ENCODE measurements at regions not wholly inside any gene's neighbourhood (a gene's known extent, or its start where the extent isn't known, plus 50 kb on each side); places are given as distances from the start of the nearest gene placed in this dataset.

DNA sequence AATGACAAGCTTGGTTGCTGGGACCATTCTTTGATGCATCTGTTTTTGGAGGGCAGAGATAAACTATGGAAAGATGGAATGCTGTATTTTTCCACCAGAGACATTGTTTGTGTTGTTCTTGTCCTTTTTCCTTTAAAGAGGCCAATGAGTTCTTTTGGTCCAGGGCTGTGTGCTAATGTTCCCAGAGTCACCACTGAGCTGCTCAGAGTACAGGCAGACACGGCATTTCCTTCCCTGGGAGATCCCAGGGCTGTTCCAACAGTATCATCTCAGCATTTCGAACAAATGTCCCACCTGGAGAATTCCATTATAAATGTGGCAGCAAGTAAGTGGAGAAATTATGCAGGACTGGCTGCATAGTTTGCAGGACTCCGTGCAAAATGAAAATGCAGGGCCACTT lies 190.6 kb downstream of the IL20RB start:
- Histone ChIP-seq H3K36me3 (ENCODE audit: insufficient read depth, low read length) (no peaks in the 10 kb centered on the region), H3K4me2 (ENCODE audit: low read length) (no peak overlapping the region), H3K79me2 (replicated peaks; ENCODE audit: insufficient read depth, low read length) (no peaks in the 10 kb centered on the region), H3K27ac (ENCODE audit: low read length) (no peak overlapping the region), H3K9ac (ENCODE audit: low read length) (no peak overlapping the region), H3K9me2 (ENCODE audit: insufficient read depth, low read length) (no peaks in the 10 kb centered on the region), H3K9me3 (ENCODE audit: low read length) (no peaks in the 10 kb centered on the region), H4K20me1 (ENCODE audit: insufficient read depth) (no peaks in the 10 kb centered on the region), H3K27me3 (ENCODE audit: insufficient read depth, low read depth, low read length) (no peaks in the 10 kb centered on the region), H3K4me3 (ENCODE audit: low read length) (no peak overlapping the region), H3F3A (ENCODE audit: insufficient read depth, low read length, poor library complexity, severe bottlenecking) (no peaks in the 10 kb centered on the region), H2AFZ (ENCODE audit: low read depth, low read length) (no peak overlapping the region)
- no peak for TF ChIP-seq POLR2AphosphoS5 (IDR thresholded peaks at IDR 0.05)
- TF ChIP-seq, protein P1, sequence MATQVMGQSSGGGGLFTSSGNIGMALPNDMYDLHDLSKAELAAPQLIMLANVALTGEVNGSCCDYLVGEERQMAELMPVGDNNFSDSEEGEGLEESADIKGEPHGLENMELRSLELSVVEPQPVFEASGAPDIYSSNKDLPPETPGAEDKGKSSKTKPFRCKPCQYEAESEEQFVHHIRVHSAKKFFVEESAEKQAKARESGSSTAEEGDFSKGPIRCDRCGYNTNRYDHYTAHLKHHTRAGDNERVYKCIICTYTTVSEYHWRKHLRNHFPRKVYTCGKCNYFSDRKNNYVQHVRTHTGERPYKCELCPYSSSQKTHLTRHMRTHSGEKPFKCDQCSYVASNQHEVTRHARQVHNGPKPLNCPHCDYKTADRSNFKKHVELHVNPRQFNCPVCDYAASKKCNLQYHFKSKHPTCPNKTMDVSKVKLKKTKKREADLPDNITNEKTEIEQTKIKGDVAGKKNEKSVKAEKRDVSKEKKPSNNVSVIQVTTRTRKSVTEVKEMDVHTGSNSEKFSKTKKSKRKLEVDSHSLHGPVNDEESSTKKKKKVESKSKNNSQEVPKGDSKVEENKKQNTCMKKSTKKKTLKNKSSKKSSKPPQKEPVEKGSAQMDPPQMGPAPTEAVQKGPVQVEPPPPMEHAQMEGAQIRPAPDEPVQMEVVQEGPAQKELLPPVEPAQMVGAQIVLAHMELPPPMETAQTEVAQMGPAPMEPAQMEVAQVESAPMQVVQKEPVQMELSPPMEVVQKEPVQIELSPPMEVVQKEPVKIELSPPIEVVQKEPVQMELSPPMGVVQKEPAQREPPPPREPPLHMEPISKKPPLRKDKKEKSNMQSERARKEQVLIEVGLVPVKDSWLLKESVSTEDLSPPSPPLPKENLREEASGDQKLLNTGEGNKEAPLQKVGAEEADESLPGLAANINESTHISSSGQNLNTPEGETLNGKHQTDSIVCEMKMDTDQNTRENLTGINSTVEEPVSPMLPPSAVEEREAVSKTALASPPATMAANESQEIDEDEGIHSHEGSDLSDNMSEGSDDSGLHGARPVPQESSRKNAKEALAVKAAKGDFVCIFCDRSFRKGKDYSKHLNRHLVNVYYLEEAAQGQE (IDR thresholded peaks at IDR 0.05; ENCODE audit: borderline replicate concordance), result no peak
- TF ChIP-seq TAF1 (IDR thresholded peaks at IDR 0.05; ENCODE audit: low read depth), result no peak
- TF ChIP-seq EZH2 (IDR thresholded peaks at IDR 0.05; ENCODE audit: borderline replicate concordance, insufficient read depth, low read length, poor library complexity, severe bottlenecking), result no peak
- TF ChIP-seq RAD21 (conservative IDR thresholded peaks at IDR 0.05), result no peak
- TF ChIP-seq EP300 (conservative IDR thresholded peaks at IDR 0.05; ENCODE audit: poor library complexity, severe bottlenecking), result no peak

DNA sequence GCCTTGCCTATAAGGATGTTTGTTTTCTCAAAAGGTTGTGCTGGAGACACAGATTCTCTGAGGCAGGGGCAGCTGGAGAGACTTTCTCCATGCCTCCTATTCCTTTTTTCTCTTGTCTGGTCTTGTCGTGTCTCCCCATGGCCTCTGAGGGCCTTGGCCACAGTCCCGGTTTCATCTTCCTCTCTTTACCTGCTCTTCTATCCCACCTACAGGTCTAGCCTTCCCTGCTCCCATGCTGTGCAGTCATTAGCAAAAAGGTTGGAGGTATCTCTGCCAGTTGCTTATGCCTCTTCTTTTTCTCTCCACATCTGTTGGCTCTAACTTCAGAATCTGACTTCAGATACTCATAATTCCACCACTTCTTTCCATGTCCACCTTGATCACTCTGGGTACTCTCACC lies 191.1 kb downstream of the IL20RB start:
- Histone ChIP-seq H3K9ac (ENCODE audit: low read length) (no peak overlapping the region), H2AFZ (ENCODE audit: low read depth, low read length) (no peak overlapping the region), H3K27ac (ENCODE audit: low read length) (no peak overlapping the region), H3K79me2 (replicated peaks; ENCODE audit: insufficient read depth, low read length) (no peaks in the 10 kb centered on the region), H3K9me3 (ENCODE audit: low read length) (no peaks in the 10 kb centered on the region), H3K4me3 (ENCODE audit: low read length) (no peak overlapping the region), H3K36me3 (ENCODE audit: insufficient read depth, low read length) (no peaks in the 10 kb centered on the region), H4K20me1 (ENCODE audit: insufficient read depth) (no peaks in the 10 kb centered on the region), H3K4me2 (ENCODE audit: low read length) (no peak overlapping the region), H3K27me3 (ENCODE audit: insufficient read depth, low read depth, low read length) (no peaks in the 10 kb centered on the region), H3K9me2 (ENCODE audit: insufficient read depth, low read length) (no peaks in the 10 kb centered on the region), H3F3A (ENCODE audit: insufficient read depth, low read length, poor library complexity, severe bottlenecking) (no peaks in the 10 kb centered on the region)
- TF ChIP-seq RAD21 (conservative IDR thresholded peaks at IDR 0.05) (no peak), EZH2 (IDR thresholded peaks at IDR 0.05; ENCODE audit: borderline replicate concordance, insufficient read depth, low read length, poor library complexity, severe bottlenecking) (no peak), TAF1 (IDR thresholded peaks at IDR 0.05; ENCODE audit: low read depth) (no peak), SMC3 (conservative IDR thresholded peaks at IDR 0.05; ENCODE audit: poor library complexity) (no peak), MXI1 (conservative IDR thresholded peaks at IDR 0.05; ENCODE audit: poor library complexity, severe bottlenecking) (no peak), POLR2AphosphoS5 (IDR thresholded peaks at IDR 0.05) (no peak), EP300 (conservative IDR thresholded peaks at IDR 0.05; ENCODE audit: poor library complexity, severe bottlenecking) (no peak)
- TF ChIP-seq, protein P2, sequence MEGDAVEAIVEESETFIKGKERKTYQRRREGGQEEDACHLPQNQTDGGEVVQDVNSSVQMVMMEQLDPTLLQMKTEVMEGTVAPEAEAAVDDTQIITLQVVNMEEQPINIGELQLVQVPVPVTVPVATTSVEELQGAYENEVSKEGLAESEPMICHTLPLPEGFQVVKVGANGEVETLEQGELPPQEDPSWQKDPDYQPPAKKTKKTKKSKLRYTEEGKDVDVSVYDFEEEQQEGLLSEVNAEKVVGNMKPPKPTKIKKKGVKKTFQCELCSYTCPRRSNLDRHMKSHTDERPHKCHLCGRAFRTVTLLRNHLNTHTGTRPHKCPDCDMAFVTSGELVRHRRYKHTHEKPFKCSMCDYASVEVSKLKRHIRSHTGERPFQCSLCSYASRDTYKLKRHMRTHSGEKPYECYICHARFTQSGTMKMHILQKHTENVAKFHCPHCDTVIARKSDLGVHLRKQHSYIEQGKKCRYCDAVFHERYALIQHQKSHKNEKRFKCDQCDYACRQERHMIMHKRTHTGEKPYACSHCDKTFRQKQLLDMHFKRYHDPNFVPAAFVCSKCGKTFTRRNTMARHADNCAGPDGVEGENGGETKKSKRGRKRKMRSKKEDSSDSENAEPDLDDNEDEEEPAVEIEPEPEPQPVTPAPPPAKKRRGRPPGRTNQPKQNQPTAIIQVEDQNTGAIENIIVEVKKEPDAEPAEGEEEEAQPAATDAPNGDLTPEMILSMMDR (IDR thresholded peaks at IDR 0.05; ENCODE audit: poor library complexity, severe bottlenecking), result no peak
- TF ChIP-seq, protein P1 (IDR thresholded peaks at IDR 0.05; ENCODE audit: borderline replicate concordance), result no peak

Data from neural cell (in vitro differentiated cells).